ENCODE measurements at regions not wholly inside any gene's neighbourhood (a gene's known extent, or its start where the extent isn't known, plus 50 kb on each side); places are given as distances from the start of the nearest gene placed in this dataset.

GRCh38 chr4:67035986-67036385 is 509.3 kb downstream of the CENPC start:
- DNase-seq: no peak

- peak; percentile 36 to 84 for DNase-seq
Measured at GRCh38 chr4:67035501-67035900, 509.8 kb downstream of the CENPC start.

GRCh38 chr4:67030636-67031035 is 514.7 kb downstream of the CENPC start:
- no peak for DNase-seq

GRCh38 chr4:67020438-67020797 is 524.9 kb downstream of the CENPC start:
- no peak for DNase-seq

- DNase-seq: no peak
Measured at GRCh38 chr4:67019686-67020437, 525.4 kb downstream of the CENPC start.

- DNase-seq: no peak
Measured at GRCh38 chr4:67014592-67014991, 530.7 kb downstream of the CENPC start.

- no peak for DNase-seq
Measured at GRCh38 chr4:67006791-67007190, 538.5 kb downstream of the CENPC start.

GRCh38 chr4:66991521-66991920 is 553.8 kb downstream of the CENPC start:
- no peak for DNase-seq

- no peak for DNase-seq
Measured at GRCh38 chr4:66974665-66975064, 570.6 kb downstream of the CENPC start.

GRCh38 chr4:66972087-66972486 is 573.2 kb downstream of the CENPC start:
- no peak for DNase-seq

GRCh38 chr4:66964467-66964866 is 580.8 kb downstream of the CENPC start:
- no peak for DNase-seq

- no peak for DNase-seq
Measured at GRCh38 chr4:66963084-66963483, 582.2 kb downstream of the CENPC start.

- DNase-seq: no peak
Measured at GRCh38 chr4:66959207-66959606, 586.1 kb downstream of the CENPC start.

GRCh38 chr4:66956852-66957251 is 588.5 kb downstream of the CENPC start:
- no peak for DNase-seq

GRCh38 chr4:66956426-66956825 is 588.9 kb downstream of the CENPC start:
- DNase-seq: no peak

- no peak for DNase-seq
Measured at GRCh38 chr4:66955784-66956183, 589.5 kb downstream of the CENPC start.

- no peak for DNase-seq
Measured at GRCh38 chr4:66949419-66949818, 595.9 kb downstream of the CENPC start.

GRCh38 chr4:66946761-66947160 is 598.5 kb downstream of the CENPC start:
- peak; percentile 8 to 49 for DNase-seq

- DNase-seq: no peak
Measured at GRCh38 chr4:66943112-66943511, 602.2 kb downstream of the CENPC start.

GRCh38 chr4:66931981-66932380 is 613.3 kb downstream of the CENPC start:
- peak in 1 of 2 experiments; percentile 32 for DNase-seq

- DNase-seq: peak; percentile 32 to 67
Measured at GRCh38 chr4:66930206-66930605, 615.1 kb downstream of the CENPC start.

GRCh38 chr4:66929748-66930147 is 615.6 kb downstream of the CENPC start:
- DNase-seq: peak; percentile 75 to 94

GRCh38 chr4:66928881-66929280 is 616.4 kb downstream of the CENPC start:
- DNase-seq: peak in 1 of 2 experiments; percentile 36

GRCh38 chr4:66927937-66928336 is 617.4 kb downstream of the CENPC start:
- peak; percentile 81 to 97 for DNase-seq

GRCh38 chr4:66926687-66927086 is 618.6 kb downstream of the CENPC start:
- DNase-seq: no peak
